ENCODE measurements at regions not wholly inside any gene's neighbourhood (a gene's known extent, or its start where the extent isn't known, plus 50 kb on each side); places are given as distances from the start of the nearest gene placed in this dataset.

- no peak for DNase-seq (ENCODE audit: low spot score)
- in situ Hi-C loops (cut with MboI; ENCODE audit: low sequenced_read_pairs, unreplicated experiment) = no loop called here
- TF ChIP-seq, protein P1, sequence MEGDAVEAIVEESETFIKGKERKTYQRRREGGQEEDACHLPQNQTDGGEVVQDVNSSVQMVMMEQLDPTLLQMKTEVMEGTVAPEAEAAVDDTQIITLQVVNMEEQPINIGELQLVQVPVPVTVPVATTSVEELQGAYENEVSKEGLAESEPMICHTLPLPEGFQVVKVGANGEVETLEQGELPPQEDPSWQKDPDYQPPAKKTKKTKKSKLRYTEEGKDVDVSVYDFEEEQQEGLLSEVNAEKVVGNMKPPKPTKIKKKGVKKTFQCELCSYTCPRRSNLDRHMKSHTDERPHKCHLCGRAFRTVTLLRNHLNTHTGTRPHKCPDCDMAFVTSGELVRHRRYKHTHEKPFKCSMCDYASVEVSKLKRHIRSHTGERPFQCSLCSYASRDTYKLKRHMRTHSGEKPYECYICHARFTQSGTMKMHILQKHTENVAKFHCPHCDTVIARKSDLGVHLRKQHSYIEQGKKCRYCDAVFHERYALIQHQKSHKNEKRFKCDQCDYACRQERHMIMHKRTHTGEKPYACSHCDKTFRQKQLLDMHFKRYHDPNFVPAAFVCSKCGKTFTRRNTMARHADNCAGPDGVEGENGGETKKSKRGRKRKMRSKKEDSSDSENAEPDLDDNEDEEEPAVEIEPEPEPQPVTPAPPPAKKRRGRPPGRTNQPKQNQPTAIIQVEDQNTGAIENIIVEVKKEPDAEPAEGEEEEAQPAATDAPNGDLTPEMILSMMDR (IDR thresholded peaks at IDR 0.05; ENCODE audit: borderline replicate concordance, control extremely low read depth, extremely low read depth, insufficient read depth, missing control alignments) = no peak
These were observed 838.3 kb downstream of the GRID1 start for GRCh38 chr10:85528318-85528652.

DNA sequence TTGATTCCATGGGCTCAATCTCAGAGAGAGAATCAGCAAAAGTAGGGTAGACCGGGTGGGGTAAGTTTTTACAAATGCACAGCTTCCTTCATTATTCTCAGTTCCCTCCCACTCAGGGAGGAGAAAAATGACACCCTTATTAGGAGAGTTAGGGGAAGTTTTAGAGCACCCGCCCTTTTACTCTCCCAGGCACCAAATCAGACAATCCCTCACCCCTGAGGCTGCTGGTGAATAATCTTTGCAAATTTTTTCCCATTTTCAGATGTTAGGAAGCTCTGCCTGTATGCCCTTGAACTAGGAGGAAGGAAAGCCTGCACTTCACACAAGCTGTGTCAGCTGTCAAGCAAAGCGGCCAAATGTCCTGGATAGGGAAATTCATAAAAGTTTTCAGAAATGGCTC is 834.9 kb downstream of the GRID1 start:
- TF ChIP-seq, protein P1 (IDR thresholded peaks at IDR 0.05; ENCODE audit: borderline replicate concordance, control extremely low read depth, extremely low read depth, insufficient read depth, missing control alignments) = no peak
- in situ Hi-C loops (cut with MboI; ENCODE audit: low sequenced_read_pairs, unreplicated experiment) = no loop called here
- no peak for DNase-seq (ENCODE audit: low spot score)

GRCh38 chr10:85532773-85533172 is 833.8 kb downstream of the GRID1 start:
- in situ Hi-C loops (cut with MboI; ENCODE audit: low sequenced_read_pairs, unreplicated experiment) = no loop called here
- no peak for DNase-seq (ENCODE audit: low spot score)
- TF ChIP-seq, protein P1 (IDR thresholded peaks at IDR 0.05; ENCODE audit: borderline replicate concordance, control extremely low read depth, extremely low read depth, insufficient read depth, missing control alignments) = no peak

DNA sequence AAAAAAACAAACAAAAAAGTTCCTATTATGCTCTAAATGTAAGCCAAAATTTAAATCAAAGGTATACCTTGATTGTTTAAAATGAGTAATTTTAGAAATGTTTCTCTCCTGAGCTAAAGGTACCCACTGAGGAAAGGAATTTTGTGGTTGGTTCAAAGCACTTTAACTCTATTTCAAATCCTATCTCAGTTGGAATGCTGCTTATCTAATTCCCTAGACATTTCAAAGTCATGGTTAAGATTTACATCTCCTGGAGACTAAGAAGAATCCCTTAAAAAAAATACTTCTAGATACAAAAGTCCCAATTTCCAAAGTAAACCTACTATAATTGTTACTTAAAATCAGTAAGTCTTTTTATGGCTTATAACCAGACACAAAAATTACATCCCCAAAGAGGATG is 830.7 kb downstream of the GRID1 start:
- in situ Hi-C loops (cut with MboI; ENCODE audit: low sequenced_read_pairs, unreplicated experiment) = no loop called here
- TF ChIP-seq, protein P1 (IDR thresholded peaks at IDR 0.05; ENCODE audit: borderline replicate concordance, control extremely low read depth, extremely low read depth, insufficient read depth, missing control alignments) = no peak
- DNase-seq (ENCODE audit: low spot score) = no peak

DNA sequence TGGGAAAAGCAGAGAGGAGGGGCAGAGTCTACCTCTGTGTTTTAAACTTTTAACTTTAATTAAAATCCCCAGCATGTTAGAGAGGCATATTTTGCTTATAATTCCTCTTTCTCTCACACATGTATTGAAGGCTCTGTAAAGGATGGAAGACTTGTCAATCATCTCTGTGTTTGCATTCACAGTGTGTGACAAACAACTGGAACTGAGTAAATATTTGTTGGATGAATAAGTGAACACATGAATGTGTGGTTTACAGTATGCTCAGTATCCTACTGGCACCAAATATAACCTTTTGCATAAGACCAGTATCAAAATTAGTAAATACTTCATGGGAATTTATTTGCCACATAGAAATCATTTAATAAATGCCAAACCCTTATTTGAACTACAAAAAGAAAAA is 829.0 kb downstream of the GRID1 start:
- DNase-seq (ENCODE audit: low spot score) = no peak
- TF ChIP-seq, protein P1 (IDR thresholded peaks at IDR 0.05; ENCODE audit: borderline replicate concordance, control extremely low read depth, extremely low read depth, insufficient read depth, missing control alignments) = no peak
- in situ Hi-C loops (cut with MboI; ENCODE audit: low sequenced_read_pairs, unreplicated experiment) = no loop called here

DNA sequence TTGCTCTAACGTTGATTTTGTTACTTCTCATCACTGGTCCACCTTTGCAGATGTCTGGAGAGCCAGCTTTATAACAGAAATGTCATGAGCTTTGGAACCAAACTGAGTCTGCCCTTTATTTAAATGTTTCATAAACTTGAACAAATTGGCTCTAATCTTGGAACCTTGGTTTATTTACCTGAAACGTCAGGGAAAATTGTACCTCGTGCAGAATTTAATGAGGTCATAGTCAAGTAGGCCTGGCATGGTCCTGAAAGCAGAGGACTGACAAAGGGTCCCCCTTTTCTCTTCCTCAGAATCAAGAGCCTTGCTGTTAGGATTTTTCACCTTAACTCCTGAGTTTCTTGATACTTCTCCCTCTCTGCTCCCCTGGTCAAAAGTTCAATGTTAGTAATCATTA is 828.0 kb downstream of the GRID1 start:
- in situ Hi-C loops (cut with MboI; ENCODE audit: low sequenced_read_pairs, unreplicated experiment) = no loop called here
- TF ChIP-seq, protein P1 (IDR thresholded peaks at IDR 0.05; ENCODE audit: borderline replicate concordance, control extremely low read depth, extremely low read depth, insufficient read depth, missing control alignments) = no peak
- DNase-seq (ENCODE audit: low spot score) = no peak

GRCh38 chr10:85542152-85542551 is 824.4 kb downstream of the GRID1 start:
- TF ChIP-seq, protein P1 (IDR thresholded peaks at IDR 0.05; ENCODE audit: borderline replicate concordance, control extremely low read depth, extremely low read depth, insufficient read depth, missing control alignments) = no peak
- DNase-seq (ENCODE audit: low spot score) = no peak
- in situ Hi-C loops (cut with MboI; ENCODE audit: low sequenced_read_pairs, unreplicated experiment) = no loop called here

All from GM13976 (cell line).